ENCODE measurements at regions not wholly inside any gene's neighbourhood (a gene's known extent, or its start where the extent isn't known, plus 50 kb on each side); places are given as distances from the start of the nearest gene placed in this dataset.

GRCh38 chr5:60504342-60504741 is 195.6 kb downstream of the DEPDC1B start:
- DNase-seq (ENCODE audit: low read depth): no peak
- H4K20me1 ChIP-seq (ENCODE audit: insufficient read depth, low read length): no peaks in the 10 kb centered on the region
- FAIRE-seq: no peak

DNA sequence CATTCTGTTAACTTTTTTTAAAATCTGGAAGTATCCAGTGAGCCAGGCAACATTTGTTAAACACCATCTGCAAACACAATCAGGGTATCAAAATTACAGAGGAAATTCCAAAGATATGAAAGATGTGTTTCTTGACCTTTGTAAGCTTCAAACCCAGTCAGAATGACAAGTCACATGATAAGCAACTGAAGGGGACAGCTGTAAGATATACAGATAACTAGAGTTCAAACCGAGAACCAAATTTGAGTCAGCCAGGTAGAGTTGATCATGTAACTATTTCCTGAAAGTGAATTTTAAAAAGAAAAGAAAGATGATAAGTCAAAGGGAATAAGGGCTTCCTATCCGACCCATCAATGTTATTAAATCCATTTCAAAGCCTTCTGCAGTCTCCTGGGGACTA is 196.2 kb downstream of the DEPDC1B start:
- no peak overlapping the region for H3K4me3 Mint-ChIP-seq (ENCODE audit: unreplicated experiment)
- no peaks in the 10 kb centered on the region for H3K36me3 Mint-ChIP-seq (ENCODE audit: low read depth, unreplicated experiment)
- no peaks in the 10 kb centered on the region for H4K20me1 ChIP-seq (ENCODE audit: insufficient read depth, low read length)
- H3K79me2 ChIP-seq (ENCODE audit: insufficient read depth, low read length): no peaks in the 10 kb centered on the region
- H3K4me1 ChIP-seq (ENCODE audit: insufficient read depth, low read length): no peaks in the 10 kb centered on the region
- no peaks in the 10 kb centered on the region for H3K36me3 ChIP-seq (ENCODE audit: insufficient read depth, low read length)
- H3K4me3 ChIP-seq (ENCODE audit: insufficient read depth, low read depth, low read length): no peak overlapping the region
- DNase-seq (ENCODE audit: low read depth) (no peak), FAIRE-seq (no peak)
- H3K27me3 ChIP-seq (ENCODE audit: insufficient read depth, low read length): no peaks in the 10 kb centered on the region
- H3K9me3 Mint-ChIP-seq (ENCODE audit: unreplicated experiment): no peaks in the 10 kb centered on the region
- H3K27ac ChIP-seq (ENCODE audit: low read depth, low read length): no peak overlapping the region
- no peak for TF ChIP-seq EZH2 (IDR thresholded peaks at IDR 0.05; ENCODE audit: insufficient read depth, low read length)
- no peak for TF ChIP-seq CTCF (IDR thresholded peaks at IDR 0.05; ENCODE audit: insufficient read depth, low read depth, low read length)
- H3K27me3 Mint-ChIP-seq (ENCODE audit: low read depth, unreplicated experiment): no peaks in the 10 kb centered on the region
- H2AFZ ChIP-seq (ENCODE audit: low read depth, low read length): no peak overlapping the region
- H3K9ac ChIP-seq (ENCODE audit: low read length): no peak overlapping the region
- peaks cover 3% of the 10 kb centered on the region for H3K4me1 Mint-ChIP-seq (ENCODE audit: low read depth, unreplicated experiment)
- H3K27ac Mint-ChIP-seq (ENCODE audit: unreplicated experiment): no peak overlapping the region
- H3K4me2 ChIP-seq (ENCODE audit: low read length): no peak overlapping the region
- H3K9me3 ChIP-seq (ENCODE audit: insufficient read depth, low read depth, low read length): no peaks in the 10 kb centered on the region

More at GRCh38 chr5:60504342-60504741, 195.6 kb downstream of the DEPDC1B start:
- H3K9me3 ChIP-seq (ENCODE audit: insufficient read depth, low read depth, low read length): no peaks in the 10 kb centered on the region
- H3K27ac ChIP-seq (ENCODE audit: low read depth, low read length): no peak overlapping the region
- no peaks in the 10 kb centered on the region for H3K27me3 Mint-ChIP-seq (ENCODE audit: low read depth, unreplicated experiment)
- H3K9me3 Mint-ChIP-seq (ENCODE audit: unreplicated experiment): no peaks in the 10 kb centered on the region
- H3K4me3 ChIP-seq (ENCODE audit: insufficient read depth, low read depth, low read length): no peak overlapping the region
- H2AFZ ChIP-seq (ENCODE audit: low read depth, low read length): no peak overlapping the region
- no peaks in the 10 kb centered on the region for H3K4me1 Mint-ChIP-seq (ENCODE audit: low read depth, unreplicated experiment)
- H3K79me2 ChIP-seq (ENCODE audit: insufficient read depth, low read length): no peaks in the 10 kb centered on the region
- no peak overlapping the region for H3K27ac Mint-ChIP-seq (ENCODE audit: unreplicated experiment)
- H3K4me3 Mint-ChIP-seq (ENCODE audit: unreplicated experiment): no peak overlapping the region
- no peaks in the 10 kb centered on the region for H3K36me3 ChIP-seq (ENCODE audit: insufficient read depth, low read length)
- no peaks in the 10 kb centered on the region for H3K4me1 ChIP-seq (ENCODE audit: insufficient read depth, low read length)
- H3K4me2 ChIP-seq (ENCODE audit: low read length): no peak overlapping the region
- no peak for TF ChIP-seq EZH2 (IDR thresholded peaks at IDR 0.05; ENCODE audit: insufficient read depth, low read length)
- TF ChIP-seq CTCF (IDR thresholded peaks at IDR 0.05; ENCODE audit: insufficient read depth, low read depth, low read length): no peak
- no peaks in the 10 kb centered on the region for H3K27me3 ChIP-seq (ENCODE audit: insufficient read depth, low read length)
- H3K9ac ChIP-seq (ENCODE audit: low read length): no peak overlapping the region
- no peaks in the 10 kb centered on the region for H3K36me3 Mint-ChIP-seq (ENCODE audit: low read depth, unreplicated experiment)

DNA sequence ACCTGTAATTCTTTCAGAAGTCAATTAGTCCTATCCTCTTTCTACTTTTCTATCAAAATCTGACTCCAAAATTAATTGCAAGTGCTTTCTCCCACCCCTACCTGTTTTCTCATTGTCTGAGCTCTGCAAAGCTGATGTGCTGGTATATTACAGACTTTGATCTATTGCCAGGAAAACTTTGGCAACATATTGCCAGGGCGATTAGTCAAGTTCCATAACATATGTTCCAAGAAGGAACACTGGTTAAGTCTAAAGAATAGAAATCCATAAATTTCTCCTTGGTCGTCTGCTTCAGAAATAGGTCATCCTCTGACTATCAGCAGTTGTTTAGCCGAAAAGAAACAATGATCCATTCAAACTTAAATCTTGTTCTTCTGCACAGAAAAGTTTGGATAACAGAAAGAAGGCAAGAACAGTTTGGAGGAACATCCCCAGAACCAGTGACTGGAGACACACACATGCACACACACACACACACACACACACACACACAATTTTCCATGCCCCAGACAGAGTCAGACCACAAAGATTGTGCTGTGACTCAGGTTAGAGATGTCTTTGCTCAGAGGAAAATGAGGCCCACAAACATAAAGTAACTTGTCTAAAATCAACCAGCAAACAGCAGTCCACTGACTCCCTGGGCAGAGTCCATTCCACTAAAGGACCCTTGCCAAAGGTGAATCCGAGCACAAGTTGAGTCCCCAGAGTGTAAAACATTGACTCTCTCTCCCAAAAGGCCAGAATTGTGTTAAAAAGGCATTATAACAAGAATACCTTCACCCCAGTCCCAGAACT is 202.1 kb downstream of the DEPDC1B start:
- Histone ChIP-seq H3K36me3 (ENCODE audit: insufficient read depth, low read length) (no peaks in the 10 kb centered on the region), H3K9me3 (ENCODE audit: insufficient read depth, low read depth, low read length) (no peaks in the 10 kb centered on the region), H3K4me2 (ENCODE audit: low read length) (no peak overlapping the region), H3K27me3 (ENCODE audit: insufficient read depth, low read length) (no peaks in the 10 kb centered on the region), H3K79me2 (ENCODE audit: insufficient read depth, low read length) (no peaks in the 10 kb centered on the region), H2AFZ (ENCODE audit: low read depth, low read length) (no peak overlapping the region), H4K20me1 (ENCODE audit: insufficient read depth, low read length) (no peaks in the 10 kb centered on the region), H3K4me3 (ENCODE audit: insufficient read depth, low read depth, low read length) (no peak overlapping the region), H3K27ac (ENCODE audit: low read depth, low read length) (no peak overlapping the region), H3K9ac (ENCODE audit: low read length) (no peak overlapping the region), H3K4me1 (ENCODE audit: insufficient read depth, low read length) (peaks cover 7% of the 10 kb centered on the region)
- FAIRE-seq: no peak
- H3K4me3 Mint-ChIP-seq (ENCODE audit: unreplicated experiment): no peak overlapping the region
- H3K27ac Mint-ChIP-seq (ENCODE audit: unreplicated experiment): peak overlapping the region; percentile 96
- peaks cover 33% of the 10 kb centered on the region for H3K4me1 Mint-ChIP-seq (ENCODE audit: low read depth, unreplicated experiment)
- H3K36me3 Mint-ChIP-seq (ENCODE audit: low read depth, unreplicated experiment): no peaks in the 10 kb centered on the region
- peak; percentile 84 for DNase-seq (ENCODE audit: low read depth)
- TF ChIP-seq EZH2 (IDR thresholded peaks at IDR 0.05; ENCODE audit: insufficient read depth, low read length) (no peak), CTCF (IDR thresholded peaks at IDR 0.05; ENCODE audit: insufficient read depth, low read depth, low read length) (no peak)
- no peaks in the 10 kb centered on the region for H3K9me3 Mint-ChIP-seq (ENCODE audit: unreplicated experiment)
- H3K27me3 Mint-ChIP-seq (ENCODE audit: low read depth, unreplicated experiment): no peaks in the 10 kb centered on the region
